Sigmoid colon (tissue), 4 donors: ENCODE measurements at regions not wholly inside any gene's neighbourhood (a gene's known extent, or its start where the extent isn't known, plus 50 kb on each side); places are given as distances from the start of the nearest gene placed in this dataset.

ENCODE experiments used
- CTCF ChIP-seq, 4 experiments: fragments of 450-650 bp in 3 of 4; fragments of 200-600 bp in 1 of 4; IDR thresholded peaks; one replicate each; pipeline ENCODE4 v1.5.1; 2016 to 2019; ENCODE audit warnings: antibody characterized with exemption in 4 of 4, mild to moderate bottlenecking in 3 of 4, moderate library complexity in 2 of 4
- POLR2A ChIP-seq, 2 donors: fragments of 450-650 bp; IDR thresholded peaks; one replicate each; pipeline ENCODE4 v1.6.1; 2016; ENCODE audit warnings: antibody characterized with exemption in 2 of 2, mild to moderate bottlenecking in 2 of 2, moderate library complexity in 2 of 2
- POLR2AphosphoS5 ChIP-seq, 4 donors: sonication (generic); formaldehyde crosslinking; IDR thresholded peaks; one replicate each; pipeline ENCODE4 v1.6.1; 2017; ENCODE audit warnings: antibody characterized with exemption in 4 of 4

DNA sequence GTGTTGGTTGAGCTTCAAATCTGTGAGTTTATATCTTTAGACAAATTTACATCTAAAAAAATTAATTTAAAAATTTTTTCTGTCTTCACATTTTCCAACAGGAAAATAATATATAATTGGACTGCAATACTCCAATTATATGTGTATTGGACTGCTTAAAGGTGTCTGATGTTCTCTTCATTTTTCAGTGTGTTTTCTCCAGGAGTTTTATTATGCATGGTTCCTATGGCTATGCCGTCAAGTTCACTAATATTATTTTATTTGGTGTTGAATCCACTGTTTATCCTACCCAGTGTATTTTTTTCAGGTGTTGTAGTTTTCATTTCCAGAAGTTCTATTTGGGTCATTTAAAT lies 62.1 kb upstream of the CTLA4 start:
- no peak for TF ChIP-seq CTCF (IDR thresholded peaks at IDR 0.05)
- no peak for TF ChIP-seq POLR2A (IDR thresholded peaks at IDR 0.05)
- TF ChIP-seq POLR2AphosphoS5 (IDR thresholded peaks at IDR 0.05) = no peak
